GM19455 (cell line): ENCODE measurements at regions not wholly inside any gene's neighbourhood (a gene's known extent, or its start where the extent isn't known, plus 50 kb on each side); places are given as distances from the start of the nearest gene placed in this dataset.

Source experiments
- ATAC-seq: cut with Tn5 transposase; IDR thresholded peaks from one replicate; pipeline ENCODE4 v1.9.1; 2021; ENCODE audit not compliant: unreplicated experiment

DNA sequence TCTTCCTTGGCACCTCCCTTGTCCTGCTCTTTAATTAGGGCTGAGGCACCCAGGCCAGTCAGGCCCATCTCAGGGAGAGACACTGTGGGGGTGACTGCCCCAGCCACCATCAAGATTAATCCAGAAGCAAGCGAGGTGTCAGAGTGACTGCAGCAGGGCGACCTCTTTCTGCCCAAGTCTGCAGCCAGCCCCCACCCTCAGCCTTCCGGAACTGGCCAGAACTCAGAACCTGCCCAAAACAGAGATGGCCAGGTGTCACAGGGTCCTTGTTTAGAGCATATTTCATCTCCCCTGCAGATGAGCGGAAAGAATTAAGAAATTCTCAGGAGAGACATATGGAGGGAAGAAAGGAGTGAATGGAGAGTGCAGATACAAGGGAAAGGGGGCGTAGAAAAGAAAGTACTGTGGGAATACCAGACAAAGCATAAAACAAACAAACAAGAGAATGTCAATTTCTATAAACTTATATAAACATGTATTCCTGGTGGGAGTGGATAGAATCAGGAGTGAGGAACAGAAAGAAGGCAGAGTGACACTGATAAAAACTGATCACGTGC, 188.8 kb upstream of the NRP1 start:
- ATAC-seq: no peak

GRCh38 chr10:33521904-33522303, 187.4 kb upstream of the NRP1 start:
- ATAC-seq: no peak

DNA sequence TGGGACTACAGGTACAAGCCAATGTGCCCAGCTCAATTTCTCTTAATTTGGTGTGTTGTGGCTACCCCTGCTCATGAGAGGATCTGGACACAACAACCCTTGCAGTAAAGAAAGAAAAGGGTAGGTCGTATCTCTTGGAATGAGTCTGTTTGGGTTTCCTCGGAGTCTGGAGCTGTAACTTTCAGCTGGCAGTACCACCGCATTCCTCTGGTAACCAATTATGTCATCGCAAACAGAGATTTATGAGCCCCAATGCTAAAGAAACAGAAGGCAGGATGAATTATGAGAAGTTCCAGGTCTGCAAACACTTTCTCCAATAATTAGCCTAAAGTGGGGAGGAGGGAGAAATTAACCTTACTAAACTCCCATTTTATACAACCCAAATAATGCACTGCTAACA, 186.6 kb upstream of the NRP1 start:
- no peak for ATAC-seq

DNA sequence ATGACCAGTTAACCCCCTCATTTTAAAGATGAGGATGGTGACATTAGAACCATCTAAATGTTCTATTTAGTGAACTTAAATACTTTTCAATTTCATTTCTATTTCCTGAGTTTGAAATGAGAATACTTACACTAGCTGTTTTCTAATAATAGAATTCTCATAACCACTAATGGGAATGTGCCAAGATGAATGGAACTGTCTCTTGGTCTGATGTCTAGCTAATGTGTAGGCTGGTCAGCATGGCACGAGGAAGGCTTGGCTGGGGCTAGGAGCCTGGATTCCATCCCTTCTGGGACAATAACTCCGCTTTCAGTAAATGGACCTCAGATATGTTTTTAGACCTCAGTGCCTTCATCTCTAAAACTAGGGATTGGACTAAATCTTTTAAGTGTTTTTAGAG, 185.8 kb upstream of the NRP1 start:
- no peak for ATAC-seq

DNA sequence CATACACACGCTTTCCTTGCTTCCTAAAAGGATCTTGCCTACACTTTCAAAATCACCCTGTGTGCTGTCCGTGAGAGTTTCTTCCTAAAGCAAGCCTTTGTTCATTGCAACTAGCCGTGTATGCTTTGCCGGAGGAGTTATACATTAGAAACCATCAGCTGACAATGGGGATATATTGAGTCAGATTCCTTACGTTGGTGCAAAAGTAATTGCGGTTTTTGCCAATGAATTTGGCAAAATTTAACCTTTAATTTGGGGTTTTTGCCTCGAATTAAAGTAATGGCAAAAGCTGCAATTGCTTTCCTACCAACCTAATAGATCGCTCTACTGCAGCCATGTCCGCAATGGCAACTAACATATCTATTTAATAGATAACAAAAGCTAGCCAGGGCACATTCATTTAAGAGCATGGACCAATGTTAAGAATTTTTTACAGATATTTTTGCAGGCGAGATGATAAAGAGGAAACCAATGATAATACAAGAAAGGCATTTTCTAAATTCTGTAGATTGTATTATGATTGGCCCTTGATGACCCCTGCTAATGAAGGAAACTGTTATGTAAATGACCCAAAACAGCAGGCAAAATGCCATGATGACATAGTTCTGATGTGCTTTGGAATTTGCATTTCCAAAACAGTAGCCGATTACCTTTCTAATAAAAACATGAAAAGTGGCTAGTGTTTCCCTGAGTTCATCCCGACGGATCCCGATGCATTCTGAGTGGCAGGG, 184.8 kb upstream of the NRP1 start:
- ATAC-seq: no peak

DNA sequence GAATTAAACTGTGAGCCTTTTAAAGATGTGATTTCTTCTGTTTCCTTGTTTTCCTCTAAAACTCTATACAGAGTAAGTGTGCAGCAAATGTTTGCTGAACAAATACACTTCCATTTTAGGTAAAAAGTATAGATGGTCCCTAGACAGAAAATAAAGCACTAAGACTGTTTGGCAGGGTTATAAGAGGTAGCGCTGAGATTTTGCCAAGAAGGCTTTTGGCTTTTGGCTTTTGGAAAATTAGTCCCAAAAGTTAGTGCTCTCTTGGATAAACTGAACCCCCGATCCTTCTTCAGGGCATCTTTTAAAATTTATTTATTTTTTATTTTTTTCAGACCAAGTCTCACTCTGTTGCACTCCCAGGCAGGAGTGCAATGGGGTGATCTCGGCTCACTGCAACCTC, 175.7 kb upstream of the NRP1 start:
- no peak for ATAC-seq

GRCh38 chr10:33509231-33509831, 174.9 kb upstream of the NRP1 start:
- ATAC-seq: peak; percentile 53

DNA sequence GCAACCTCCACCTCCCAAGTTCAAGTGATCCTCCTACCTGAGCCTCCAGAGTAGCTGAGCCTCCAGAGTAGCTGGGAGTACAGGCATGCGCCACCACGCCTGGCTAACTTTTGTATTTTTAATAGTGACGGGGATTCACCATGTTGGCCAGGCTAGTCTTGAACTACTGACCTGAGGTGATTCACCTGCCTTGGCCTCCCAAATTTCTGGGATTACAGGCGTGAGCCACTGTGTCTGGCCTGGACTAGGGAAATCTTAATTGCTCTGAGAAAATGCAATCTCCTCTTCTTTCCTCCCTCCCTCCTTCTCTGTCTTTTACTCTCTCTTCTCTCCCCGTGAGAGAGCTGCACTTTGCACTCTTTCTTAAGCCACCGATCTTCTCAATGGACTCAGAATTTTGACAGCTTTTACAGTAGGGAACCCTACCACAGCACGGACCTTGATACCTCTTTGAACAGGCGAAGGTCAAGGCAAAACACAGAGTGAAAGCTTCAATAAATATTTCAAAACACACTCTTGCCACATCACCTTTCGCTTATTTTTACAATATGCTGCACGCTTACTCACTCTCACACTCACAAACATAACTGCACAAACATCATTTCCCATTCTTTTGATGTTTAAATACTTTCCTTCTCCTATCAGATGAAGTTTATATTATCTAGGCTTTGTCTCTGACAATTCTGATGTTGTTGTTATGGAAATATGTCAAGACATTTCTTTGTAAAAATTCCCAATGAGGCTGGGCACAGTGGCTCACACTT, 173.4 kb upstream of the NRP1 start:
- ATAC-seq: no peak

- peak; percentile 87 for ATAC-seq
Observed at GRCh38 chr10:33506838-33507661, 172.6 kb upstream of the NRP1 start.

- no peak for ATAC-seq
Observed at GRCh38 chr10:33506391-33506790, 171.9 kb upstream of the NRP1 start.

GRCh38 chr10:33501161-33501560, 166.7 kb upstream of the NRP1 start:
- no peak for ATAC-seq

- no peak for ATAC-seq
Observed at GRCh38 chr10:33498391-33498891, 164.0 kb upstream of the NRP1 start.

- no peak for ATAC-seq
Observed at GRCh38 chr10:33497338-33497737, 162.9 kb upstream of the NRP1 start.

GRCh38 chr10:33496096-33496495, 161.6 kb upstream of the NRP1 start:
- no peak for ATAC-seq

DNA sequence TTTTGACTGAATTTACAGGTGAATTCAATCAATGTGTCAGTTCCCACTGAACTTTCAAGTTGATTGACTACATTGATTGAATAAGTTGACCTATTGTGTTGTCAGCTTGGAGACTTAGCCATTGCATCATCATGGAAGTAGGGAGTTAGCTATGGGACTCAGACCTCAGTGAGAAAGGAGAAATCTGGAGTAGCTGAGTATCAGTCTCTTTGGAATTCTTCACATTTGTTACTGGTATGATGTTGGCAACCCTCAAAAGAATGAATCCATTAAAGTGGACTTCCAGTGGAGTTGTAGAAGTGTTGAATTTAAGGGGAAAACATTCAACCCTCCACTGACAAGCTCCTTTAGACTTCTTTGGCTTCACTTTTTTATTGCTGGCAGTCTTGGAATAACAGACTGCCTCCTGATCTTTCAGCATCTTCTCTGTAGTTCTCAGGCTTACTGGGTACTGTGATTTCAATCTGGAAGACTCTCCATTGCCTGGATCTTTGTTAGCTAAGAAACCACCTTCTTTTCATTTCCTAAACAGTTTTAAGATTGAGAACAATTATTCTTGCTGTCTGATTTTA, 160.3 kb upstream of the NRP1 start:
- no peak for ATAC-seq

DNA sequence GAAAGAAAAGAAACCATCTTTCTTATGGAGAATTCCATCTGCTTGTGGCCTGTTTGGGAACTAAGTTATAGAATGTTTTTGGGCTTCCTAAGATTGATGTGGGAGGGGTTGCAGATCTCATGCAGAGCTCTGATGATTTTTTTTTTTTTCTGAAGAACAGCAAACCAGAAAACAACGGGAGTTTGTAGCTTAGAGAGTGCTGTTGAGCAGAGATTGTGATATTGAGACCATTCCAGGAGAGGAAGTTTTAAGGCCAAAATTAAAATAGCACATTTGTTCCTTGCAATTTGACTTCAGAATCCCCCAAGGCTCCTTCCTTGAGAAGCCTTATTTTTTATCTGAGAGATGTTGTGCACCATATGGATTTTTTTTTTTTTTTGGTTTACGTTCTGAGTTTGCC, 159.5 kb upstream of the NRP1 start:
- ATAC-seq: no peak

DNA sequence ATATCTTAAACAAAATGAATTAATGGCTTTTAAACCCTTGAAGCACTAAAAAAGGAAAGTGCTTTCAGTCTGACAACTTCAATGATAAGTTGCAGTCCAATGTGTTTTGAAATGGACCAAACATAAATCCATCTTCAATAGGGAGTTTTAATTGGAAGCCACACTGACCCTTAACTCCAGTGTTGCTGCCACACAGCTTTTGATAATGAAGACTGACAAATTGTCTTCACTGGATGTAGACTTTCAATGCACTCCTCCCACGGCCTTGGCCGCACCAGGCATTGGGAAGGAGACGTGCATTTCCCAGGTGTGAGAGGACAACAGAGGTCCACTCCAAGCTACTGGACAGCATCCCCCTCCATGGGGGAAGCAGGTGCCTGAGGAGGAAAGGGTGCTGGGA, 159.0 kb upstream of the NRP1 start:
- ATAC-seq: no peak

- no peak for ATAC-seq
Observed at GRCh38 chr10:33492701-33493345, 158.4 kb upstream of the NRP1 start.

DNA sequence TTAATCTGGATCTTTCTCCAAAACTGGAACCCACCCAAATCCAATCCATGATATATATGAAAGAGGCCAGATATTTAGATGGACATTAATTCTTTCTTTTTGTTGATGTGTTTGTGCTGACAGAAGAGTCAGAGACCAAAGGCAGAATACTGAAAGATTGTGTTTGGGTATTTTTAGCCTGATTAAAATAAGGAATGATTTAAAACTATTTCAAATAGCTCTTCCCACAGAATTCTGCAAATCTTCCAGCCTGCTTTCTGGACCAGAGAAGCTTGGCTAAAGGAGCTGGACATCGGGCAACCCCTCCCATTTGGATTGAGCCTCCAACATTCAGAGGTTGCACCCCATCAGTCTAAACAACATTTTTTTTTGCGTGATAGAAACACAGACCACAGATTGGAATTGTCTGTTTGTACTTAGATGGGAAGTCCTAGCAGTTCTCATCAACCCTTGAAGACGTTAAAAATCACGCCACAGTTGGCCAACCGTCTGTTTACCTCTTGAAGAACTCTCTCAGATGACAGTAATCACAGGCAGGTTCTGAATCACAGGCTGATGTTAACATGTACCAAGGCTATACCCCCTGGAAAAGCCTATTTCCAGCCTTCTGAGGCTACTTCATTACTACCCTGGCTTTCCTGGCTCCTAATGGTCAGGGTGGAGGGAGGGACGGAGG, 155.2 kb upstream of the NRP1 start:
- no peak for ATAC-seq
